DND-41 (cell line): ENCODE measurements at regions not wholly inside any gene's neighbourhood (a gene's known extent, or its start where the extent isn't known, plus 50 kb on each side); places are given as distances from the start of the nearest gene placed in this dataset.

ENCODE experiments used
- ATAC-seq: fragments of 200-7000 bp; cut with Tn5 transposase; 3 replicates; pipeline ENCODE4 v1.9.1; 2021; ENCODE audit warnings: low read depth; ENCODE audit not compliant: insufficient read depth
- DNase-seq: peaks from one replicate; pipeline ENCODE4 v3.0.0-alpha.2; 2020
- H2AFZ ChIP-seq: 2 replicates; pipeline ENCODE4 v1.6.0; 2012; ENCODE audit warnings: low read depth, low read length
- H3K27ac ChIP-seq: 2 replicates; pipeline ENCODE4 v1.5.1; 2012; ENCODE audit warnings: low read length, inconsistent platforms
- H3K27me3 ChIP-seq: fragments of 200-600 bp; sonication (generic); 2 replicates; pipeline ENCODE4 v1.6.0; 2012; ENCODE audit warnings: low read length, mild to moderate bottlenecking, inconsistent platforms; ENCODE audit not compliant: insufficient read depth, poor library complexity
- H3K36me3 ChIP-seq: 2 replicates; pipeline ENCODE4 v1.5.1; 2012; ENCODE audit warnings: low read length, inconsistent platforms; ENCODE audit not compliant: insufficient read depth
- H3K4me1 ChIP-seq: 2 replicates; pipeline ENCODE4 v1.5.1; 2012; ENCODE audit warnings: mild to moderate bottlenecking, low read length; ENCODE audit not compliant: insufficient read depth
- H3K4me2 ChIP-seq: 2 replicates; pipeline ENCODE4 v1.6.0; 2012; ENCODE audit warnings: mild to moderate bottlenecking, moderate library complexity, low read length, inconsistent platforms; ENCODE audit not compliant: insufficient read depth
- H3K4me3 ChIP-seq, 2 experiments: fragments of 200-600 bp in 1 of 2; shearing (Covaris generic) in 1 of 2; 2 replicates each; pipeline ENCODE4 v1.5.1; 2012 to 2016; ENCODE audit warnings: inconsistent platforms in 2 of 2, low read length in 2 of 2, mild to moderate bottlenecking in 2 of 2, low read depth in 1 of 2, moderate library complexity in 1 of 2
- H3K79me2 ChIP-seq: 2 replicates; pipeline ENCODE4 v1.6.0; 2012; ENCODE audit warnings: low read length, inconsistent platforms; ENCODE audit not compliant: insufficient read depth
- H3K9ac ChIP-seq: 2 replicates; pipeline ENCODE4 v1.6.0; 2012; ENCODE audit warnings: low read depth, mild to moderate bottlenecking, inconsistent platforms, low read length, moderate library complexity
- H3K9me3 ChIP-seq: 2 replicates; pipeline ENCODE4 v1.5.1; 2012; ENCODE audit warnings: low read length, moderate library complexity, mild to moderate bottlenecking, inconsistent platforms; ENCODE audit not compliant: insufficient read depth, severe bottlenecking
- H4K20me1 ChIP-seq: 2 replicates; pipeline ENCODE4 v1.6.0; 2012; ENCODE audit warnings: low read length; ENCODE audit not compliant: insufficient read depth
- CTCF ChIP-seq: IDR thresholded peaks from 2 replicates; pipeline ENCODE4 v1.5.1; 2012; ENCODE audit warnings: borderline replicate concordance, low read length, moderate library complexity, mild to moderate bottlenecking; ENCODE audit not compliant: poor library complexity, severe bottlenecking; ENCODE audit errors: extremely low read depth
- EZH2 ChIP-seq: IDR thresholded peaks from 3 replicates; pipeline ENCODE4 v1.6.1; 2012; ENCODE audit warnings: borderline replicate concordance, low read depth, mild to moderate bottlenecking, moderate library complexity, low read length, inconsistent platforms; ENCODE audit not compliant: severe bottlenecking

- peaks cover 20% of the 10 kb centered on the region for H3K27me3 ChIP-seq
- no peak overlapping the region for H3K4me3 ChIP-seq
- no peak overlapping the region for H3K27ac ChIP-seq
- no peak overlapping the region for H3K4me2 ChIP-seq
- H3K79me2 ChIP-seq, result no peaks in the 10 kb centered on the region
- DNase-seq (no peak), ATAC-seq (no peak)
- H4K20me1 ChIP-seq, result no peaks in the 10 kb centered on the region
- H3K4me1 ChIP-seq, result no peaks in the 10 kb centered on the region
- no peaks in the 10 kb centered on the region for H3K36me3 ChIP-seq
- H3K9ac ChIP-seq, result no peak overlapping the region
- H3K9me3 ChIP-seq, result no peaks in the 10 kb centered on the region
- H2AFZ ChIP-seq, result no peak overlapping the region
- TF ChIP-seq CTCF (no peak), EZH2 (no peak)
Measured at GRCh38 chr10:29067161-29067560, 221.7 kb upstream of the LYZL1 start.

GRCh38 chr10:29067628-29068027, 221.2 kb upstream of the LYZL1 start:
- H3K79me2 ChIP-seq, result no peaks in the 10 kb centered on the region

DNA sequence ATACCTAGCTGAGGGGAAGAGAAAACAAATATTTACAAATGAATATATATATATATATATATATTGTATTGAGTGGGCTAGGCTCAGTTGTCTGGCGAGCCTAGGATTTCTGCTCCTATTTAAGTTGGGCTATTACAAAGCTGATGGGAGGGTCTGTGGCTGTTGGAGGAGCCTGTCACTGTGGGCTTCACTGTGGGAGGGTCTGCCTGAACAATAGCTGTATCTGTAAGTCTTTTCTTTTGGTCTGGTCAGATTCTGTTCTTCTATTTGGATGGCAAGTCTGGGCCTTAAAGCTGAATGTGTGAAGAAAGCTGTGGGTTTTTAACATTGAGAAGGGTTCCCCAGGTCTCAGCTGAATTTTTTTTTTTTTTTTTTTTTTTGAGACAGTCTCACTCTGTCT, 220.6 kb upstream of the LYZL1 start:
- H3K27ac ChIP-seq, result no peak overlapping the region
- TF ChIP-seq EZH2, result no peak
- no peak for TF ChIP-seq CTCF
- no peaks in the 10 kb centered on the region for H4K20me1 ChIP-seq
- no peaks in the 10 kb centered on the region for H3K79me2 ChIP-seq
- no peak overlapping the region for H3K4me2 ChIP-seq
- ATAC-seq, result no peak
- no peak overlapping the region for H2AFZ ChIP-seq
- no peaks in the 10 kb centered on the region for H3K36me3 ChIP-seq
- H3K4me1 ChIP-seq, result no peaks in the 10 kb centered on the region
- DNase-seq, result no peak
- H3K9me3 ChIP-seq, result no peaks in the 10 kb centered on the region
- no peak overlapping the region for H3K9ac ChIP-seq
- no peak overlapping the region for H3K4me3 ChIP-seq
- peaks cover 20% of the 10 kb centered on the region for H3K27me3 ChIP-seq

More at GRCh38 chr10:29067628-29068027, 221.2 kb upstream of the LYZL1 start:
- Histone ChIP-seq H3K9me3 (no peaks in the 10 kb centered on the region), H2AFZ (no peak overlapping the region), H3K36me3 (no peaks in the 10 kb centered on the region), H3K9ac (no peak overlapping the region), H3K4me1 (no peaks in the 10 kb centered on the region), H3K4me3 (no peak overlapping the region), H4K20me1 (no peaks in the 10 kb centered on the region), H3K4me2 (no peak overlapping the region), H3K27me3 (peaks cover 20% of the 10 kb centered on the region), H3K27ac (no peak overlapping the region)
- no peak for DNase-seq
- no peak for ATAC-seq
- TF ChIP-seq CTCF, result no peak
- no peak for TF ChIP-seq EZH2

DNA sequence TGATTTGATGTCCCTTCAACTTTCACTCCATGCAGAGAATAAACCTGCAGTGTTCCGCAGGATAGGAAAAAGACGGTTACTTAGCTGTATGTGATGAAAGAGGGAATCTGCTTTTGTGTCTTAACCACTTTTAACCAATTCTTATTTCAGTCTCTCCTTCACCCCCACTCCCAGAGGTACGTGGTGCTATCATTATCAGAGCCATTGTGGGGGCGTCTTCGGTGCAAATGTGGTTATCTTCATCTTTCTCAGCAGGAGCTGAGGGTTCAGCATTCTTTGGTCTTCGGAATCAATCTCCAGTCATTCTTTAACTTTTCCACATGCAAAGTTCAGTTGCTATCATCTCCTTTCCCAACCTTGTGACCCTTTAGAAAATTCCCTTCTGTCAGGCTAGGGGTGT, 219.9 kb upstream of the LYZL1 start:
- ATAC-seq, result no peak

More for the DNA sequence above, 219.9 kb upstream of the LYZL1 start:
- Histone ChIP-seq H3K4me2 (no peak overlapping the region), H2AFZ (no peak overlapping the region), H3K27ac (no peak overlapping the region), H3K36me3 (no peaks in the 10 kb centered on the region), H3K79me2 (no peaks in the 10 kb centered on the region), H3K4me3 (no peak overlapping the region), H3K9me3 (no peaks in the 10 kb centered on the region), H3K27me3 (peaks cover 20% of the 10 kb centered on the region), H4K20me1 (no peaks in the 10 kb centered on the region), H3K4me1 (no peaks in the 10 kb centered on the region), H3K9ac (no peak overlapping the region)
- DNase-seq, result no peak
- TF ChIP-seq EZH2, result no peak
